HUES48 (cell line): ENCODE measurements at regions not wholly inside any gene's neighbourhood (a gene's known extent, or its start where the extent isn't known, plus 50 kb on each side); places are given as distances from the start of the nearest gene placed in this dataset.

Experiments
- H3K27ac ChIP-seq: one replicate; pipeline ENCODE4 v1.7.0; 2013; ENCODE audit warnings: low read depth, low read length, inconsistent platforms
- H3K27me3 ChIP-seq: 2 replicates; pipeline ENCODE4 v1.6.1; 2013; ENCODE audit warnings: mild to moderate bottlenecking, low read length; ENCODE audit not compliant: control insufficient read depth, insufficient read depth
- H3K36me3 ChIP-seq: 2 replicates; pipeline ENCODE4 v1.6.1; 2013; ENCODE audit warnings: low read length; ENCODE audit not compliant: control insufficient read depth, insufficient read depth
- H3K4me1 ChIP-seq: 2 replicates; pipeline ENCODE4 v1.6.1; 2013; ENCODE audit warnings: mild to moderate bottlenecking, low read length; ENCODE audit not compliant: control insufficient read depth, insufficient read depth
- H3K4me3 ChIP-seq: 2 replicates; pipeline ENCODE4 v1.5.1; 2013; ENCODE audit warnings: mild to moderate bottlenecking, low read depth, low read length
- H3K9ac ChIP-seq: 2 replicates; pipeline ENCODE4 v1.6.1; 2013; ENCODE audit warnings: mild to moderate bottlenecking, low read depth, low read length, moderate library complexity
- H3K9me3 ChIP-seq: 2 replicates; pipeline ENCODE4 v1.6.1; 2013; ENCODE audit warnings: low read length; ENCODE audit not compliant: control insufficient read depth, insufficient read depth

DNA sequence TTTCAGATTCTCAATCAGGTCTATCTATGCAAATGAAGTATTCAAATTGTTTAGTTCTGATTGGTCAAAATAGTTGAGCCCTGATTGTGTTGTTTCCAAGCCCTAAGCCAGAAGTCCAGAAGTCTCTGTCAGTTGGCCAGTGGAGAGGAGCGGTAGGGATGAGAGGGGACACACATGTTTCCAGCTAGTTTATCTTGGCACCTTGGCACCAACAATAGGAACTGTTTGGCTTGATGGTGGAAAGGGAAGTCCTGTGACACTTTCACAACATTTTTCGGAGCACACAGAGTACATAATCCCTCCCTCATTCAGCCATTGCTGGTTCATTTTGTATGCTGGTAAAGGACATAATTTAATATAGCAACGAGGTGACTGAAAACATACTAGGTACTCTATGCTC is 1661.6 kb downstream of the SUCLG1 start:
- peaks cover 4% of the 10 kb centered on the region for H3K9me3 ChIP-seq
- H3K4me3 ChIP-seq = no peak overlapping the region
- no peak overlapping the region for H3K9ac ChIP-seq
- H3K27me3 ChIP-seq = no peaks in the 10 kb centered on the region
- no peaks in the 10 kb centered on the region for H3K36me3 ChIP-seq
- peaks cover 10% of the 10 kb centered on the region; the same call in 1 of the 2 replicates for H3K4me1 ChIP-seq
- H3K27ac ChIP-seq = no peak overlapping the region

DNA sequence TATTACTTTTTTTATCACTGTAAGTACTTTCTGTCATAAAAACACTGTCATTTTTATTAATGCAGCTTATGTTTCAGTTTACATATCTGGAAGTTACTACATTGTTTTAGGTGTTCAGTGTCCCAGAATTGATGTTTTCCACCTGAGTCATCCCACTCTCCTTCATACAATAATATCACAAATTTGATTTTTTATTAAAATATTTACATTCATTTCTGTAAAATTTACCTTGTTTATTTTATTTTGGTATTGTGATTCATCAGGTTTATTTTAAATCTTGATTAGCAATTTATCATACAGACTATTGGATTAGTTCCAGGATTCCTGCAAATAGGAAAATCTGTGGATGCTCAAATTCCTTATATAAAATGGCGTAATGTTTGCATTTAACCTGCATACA is 1662.9 kb downstream of the SUCLG1 start:
- Histone ChIP-seq H3K27me3 (no peaks in the 10 kb centered on the region), H3K4me3 (no peak overlapping the region)

DNA sequence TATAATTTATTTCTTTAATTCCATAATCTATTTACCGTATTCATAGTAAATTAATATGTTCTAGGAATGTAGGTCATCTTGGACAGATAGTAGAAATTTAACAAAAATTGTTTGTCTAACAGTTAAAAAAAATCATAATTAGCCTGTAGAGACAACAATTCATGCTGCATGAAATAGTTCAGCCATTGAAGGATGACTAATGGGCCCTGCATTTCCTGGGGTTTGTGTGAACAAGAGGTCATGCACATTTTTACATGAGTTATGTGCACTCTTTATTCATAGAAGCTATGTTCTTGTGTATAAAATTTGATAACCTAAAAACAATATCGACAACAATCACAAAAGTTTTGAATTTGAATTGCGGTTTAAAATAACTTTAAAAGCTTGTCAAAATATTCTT is 1663.6 kb downstream of the SUCLG1 start:
- Histone ChIP-seq H3K27ac (no peak overlapping the region), H3K4me3 (no peak overlapping the region), H3K9ac (no peak overlapping the region), H3K4me1 (peaks cover 10% of the 10 kb centered on the region; the same call in 1 of the 2 replicates), H3K36me3 (no peaks in the 10 kb centered on the region), H3K27me3 (no peaks in the 10 kb centered on the region), H3K9me3 (peaks cover 4% of the 10 kb centered on the region)

More for the DNA sequence above, 1662.9 kb downstream of the SUCLG1 start:
- H3K9me3 ChIP-seq = peaks cover 4% of the 10 kb centered on the region
- peaks cover 10% of the 10 kb centered on the region; the same call in 1 of the 2 replicates for H3K4me1 ChIP-seq
- no peak overlapping the region for H3K27ac ChIP-seq
- no peaks in the 10 kb centered on the region for H3K36me3 ChIP-seq
- H3K9ac ChIP-seq = no peak overlapping the region

DNA sequence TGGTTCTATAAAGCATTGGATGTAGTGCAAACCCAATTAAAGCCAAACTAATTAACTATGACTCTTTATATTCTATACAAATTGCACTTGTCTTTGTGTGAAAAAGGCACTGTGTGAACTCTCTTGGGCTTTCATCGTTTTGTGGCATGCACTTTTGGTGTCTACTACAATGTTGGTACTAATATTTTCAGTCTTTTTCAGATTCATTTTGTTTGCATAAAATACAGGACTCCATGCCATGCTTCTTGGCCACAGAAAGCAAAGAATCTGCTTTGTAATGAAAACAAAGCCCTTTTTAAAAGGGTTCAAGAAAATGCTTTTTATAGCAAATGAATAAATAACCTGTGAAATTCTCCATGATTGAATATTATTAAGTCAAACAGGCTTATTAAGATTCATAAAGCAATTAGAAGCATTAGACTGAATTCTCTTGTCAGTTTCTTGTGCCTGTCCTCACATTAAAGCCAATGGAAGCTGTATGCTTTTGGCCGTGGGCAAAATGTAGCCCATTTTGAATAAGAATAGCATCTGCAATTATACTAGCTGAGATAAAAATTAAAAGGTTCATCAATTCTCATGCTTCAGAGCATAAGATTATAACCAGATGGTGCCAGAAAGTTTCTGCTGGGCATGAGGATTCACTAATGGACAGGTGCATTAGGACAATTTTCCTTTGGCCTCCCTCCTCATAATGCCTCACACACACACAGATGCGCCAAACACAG is 1665.2 kb downstream of the SUCLG1 start:
- H3K4me1 ChIP-seq = peaks cover 10% of the 10 kb centered on the region; the same call in 1 of the 2 replicates
- no peak overlapping the region for H3K4me3 ChIP-seq
- no peak overlapping the region for H3K9ac ChIP-seq
- H3K9me3 ChIP-seq = peaks cover 4% of the 10 kb centered on the region
- H3K27me3 ChIP-seq = no peaks in the 10 kb centered on the region
- no peaks in the 10 kb centered on the region for H3K36me3 ChIP-seq
- no peak overlapping the region for H3K27ac ChIP-seq

DNA sequence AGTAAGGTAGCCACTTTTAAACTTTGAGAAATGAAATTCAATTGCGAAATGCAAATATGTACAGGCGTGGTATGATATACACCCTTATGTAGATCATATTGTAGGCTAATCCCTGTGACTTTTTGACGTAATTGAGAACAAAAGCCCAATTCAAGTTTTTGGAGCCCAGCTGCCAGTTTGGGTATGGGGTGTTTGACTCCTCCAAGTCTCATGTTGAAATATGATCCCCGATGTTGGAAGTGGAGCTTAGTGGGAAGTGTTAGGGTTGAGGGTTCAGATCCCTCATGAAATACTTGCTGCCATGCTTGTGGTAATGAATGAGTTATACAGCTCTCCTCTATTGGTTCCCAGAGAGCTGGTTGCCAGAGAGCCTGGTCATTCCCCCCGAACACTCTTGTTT is 1666.8 kb downstream of the SUCLG1 start:
- Histone ChIP-seq H3K9ac (no peak overlapping the region), H3K9me3 (peaks cover 4% of the 10 kb centered on the region), H3K4me3 (no peak overlapping the region), H3K27me3 (no peaks in the 10 kb centered on the region), H3K36me3 (no peaks in the 10 kb centered on the region), H3K4me1 (peaks cover 1% of the 10 kb centered on the region; the same call in 1 of the 2 replicates), H3K27ac (no peak overlapping the region)

DNA sequence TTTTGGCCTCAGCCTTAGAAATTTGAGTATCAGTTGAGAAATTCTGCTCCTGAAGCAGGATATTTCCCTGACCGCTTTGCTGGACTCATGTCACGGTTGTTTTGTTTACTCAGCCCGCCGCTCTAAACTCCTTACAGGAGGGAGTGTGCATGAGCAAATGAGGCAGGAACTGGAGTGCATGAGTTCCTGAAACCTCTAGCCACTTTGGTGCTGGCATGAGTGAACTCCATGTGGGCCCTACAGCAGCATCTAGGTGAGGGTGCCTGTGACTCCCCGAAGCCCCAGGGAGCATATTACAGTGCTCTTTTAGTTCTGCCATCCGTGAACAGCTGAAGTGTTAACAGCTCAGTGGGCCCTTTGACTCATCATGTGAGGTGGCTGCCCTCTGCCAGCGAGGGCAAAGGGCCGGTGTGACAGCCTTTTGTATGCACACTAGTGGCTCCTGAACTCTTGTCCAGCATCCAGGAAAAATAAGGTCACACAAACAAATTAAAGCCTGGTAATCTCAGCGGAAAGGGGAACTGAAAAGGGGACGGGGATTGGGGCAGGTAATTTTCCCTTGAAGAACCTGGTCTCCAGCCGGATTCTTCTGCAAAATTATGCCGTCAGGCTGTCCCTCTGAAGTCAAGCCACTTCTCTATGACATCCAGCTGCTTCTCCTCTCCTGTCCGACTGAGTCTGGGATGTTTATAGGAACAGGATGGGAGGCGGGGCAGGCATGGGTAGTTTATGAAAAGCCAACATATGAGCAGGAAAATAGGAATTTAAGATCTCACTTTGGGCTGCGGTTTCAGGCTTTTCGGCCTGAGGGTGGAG is 1668.7 kb downstream of the SUCLG1 start:
- Histone ChIP-seq H3K4me1 (no peaks in the 10 kb centered on the region), H3K4me3 (no peak overlapping the region), H3K9ac (no peak overlapping the region), H3K27ac (no peak overlapping the region), H3K36me3 (no peaks in the 10 kb centered on the region), H3K27me3 (no peaks in the 10 kb centered on the region), H3K9me3 (no peaks in the 10 kb centered on the region)

DNA sequence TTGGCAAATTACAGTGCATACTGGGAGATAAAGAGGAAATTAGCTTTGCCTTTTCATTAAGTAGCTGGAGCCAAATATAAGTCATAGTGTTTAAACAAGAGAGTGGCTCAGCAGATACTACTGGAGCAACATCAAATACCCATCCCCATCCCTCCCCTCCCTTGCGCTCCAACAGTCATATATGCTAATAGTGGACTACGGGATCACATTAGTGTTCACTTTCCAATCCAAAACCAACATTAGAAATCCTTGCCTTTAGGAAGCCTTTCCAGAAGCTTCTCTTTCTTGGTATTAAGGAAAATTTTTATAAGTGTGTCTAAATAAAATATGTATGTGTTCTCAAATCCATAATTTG is 1669.3 kb downstream of the SUCLG1 start:
- no peak overlapping the region for H3K9ac ChIP-seq
- H3K27ac ChIP-seq = no peak overlapping the region
- H3K27me3 ChIP-seq = no peaks in the 10 kb centered on the region
- H3K4me3 ChIP-seq = no peak overlapping the region
- no peaks in the 10 kb centered on the region for H3K36me3 ChIP-seq
- no peaks in the 10 kb centered on the region for H3K9me3 ChIP-seq
- no peaks in the 10 kb centered on the region for H3K4me1 ChIP-seq

DNA sequence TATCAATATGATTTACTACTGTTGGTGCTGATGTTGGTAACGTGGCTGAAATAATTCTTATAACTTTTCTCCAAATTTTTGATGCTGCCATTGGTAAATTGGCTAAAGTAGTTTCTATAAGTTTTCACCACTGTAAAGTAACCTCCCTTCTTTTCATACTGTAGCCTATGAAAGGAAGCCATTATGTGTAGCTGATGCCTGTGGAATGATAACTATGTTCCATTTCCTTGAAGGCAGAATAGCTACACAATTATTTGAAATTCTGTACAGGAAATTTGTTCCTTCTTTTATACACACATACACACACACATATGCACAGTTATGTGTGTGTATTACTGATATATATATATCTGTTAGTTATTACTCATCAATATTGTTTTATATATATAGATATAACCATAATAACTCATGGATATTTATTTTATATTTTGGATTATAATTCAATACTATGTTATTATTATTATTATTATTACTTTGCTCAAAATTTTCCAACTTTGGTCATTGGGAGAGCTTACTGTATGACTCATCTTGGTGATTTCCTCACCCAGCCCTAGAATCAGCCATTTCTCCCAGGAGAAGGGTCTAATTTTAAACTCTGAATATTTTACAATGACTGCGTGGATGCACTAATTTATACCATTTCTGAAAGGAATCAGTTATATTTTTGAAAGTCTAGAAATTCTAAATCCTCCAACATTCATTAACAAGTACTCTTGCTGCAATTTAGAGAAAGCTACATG is 1677.7 kb downstream of the SUCLG1 start:
- no peaks in the 10 kb centered on the region for H3K4me1 ChIP-seq
- H3K27ac ChIP-seq = no peak overlapping the region
- H3K9me3 ChIP-seq = no peaks in the 10 kb centered on the region
- no peak overlapping the region for H3K9ac ChIP-seq
- H3K36me3 ChIP-seq = no peaks in the 10 kb centered on the region
- no peak overlapping the region for H3K4me3 ChIP-seq
- H3K27me3 ChIP-seq = no peaks in the 10 kb centered on the region

DNA sequence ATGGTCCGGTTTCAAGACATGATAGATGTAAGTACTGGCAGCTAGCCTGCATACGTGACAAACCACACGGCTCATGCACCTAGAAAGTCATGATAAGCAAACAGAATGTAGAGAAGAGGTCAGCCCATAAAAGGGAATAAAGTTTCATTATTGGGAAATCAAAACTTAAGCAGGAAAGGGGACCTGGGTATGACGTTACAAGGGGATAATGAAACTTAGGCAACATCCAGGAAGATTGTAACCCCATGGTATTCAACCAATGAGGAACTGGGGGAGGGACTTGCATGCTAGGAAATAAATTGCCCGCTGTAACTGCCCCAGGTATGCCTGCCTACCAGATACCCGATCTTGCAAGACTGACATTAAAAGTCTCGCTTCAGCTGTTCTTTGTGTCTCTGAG is 1679.0 kb downstream of the SUCLG1 start:
- H3K9ac ChIP-seq = no peak overlapping the region
- no peaks in the 10 kb centered on the region for H3K27me3 ChIP-seq
- H3K27ac ChIP-seq = no peak overlapping the region
- H3K36me3 ChIP-seq = no peaks in the 10 kb centered on the region
- H3K9me3 ChIP-seq = no peaks in the 10 kb centered on the region
- H3K4me1 ChIP-seq = no peaks in the 10 kb centered on the region
- H3K4me3 ChIP-seq = no peak overlapping the region

DNA sequence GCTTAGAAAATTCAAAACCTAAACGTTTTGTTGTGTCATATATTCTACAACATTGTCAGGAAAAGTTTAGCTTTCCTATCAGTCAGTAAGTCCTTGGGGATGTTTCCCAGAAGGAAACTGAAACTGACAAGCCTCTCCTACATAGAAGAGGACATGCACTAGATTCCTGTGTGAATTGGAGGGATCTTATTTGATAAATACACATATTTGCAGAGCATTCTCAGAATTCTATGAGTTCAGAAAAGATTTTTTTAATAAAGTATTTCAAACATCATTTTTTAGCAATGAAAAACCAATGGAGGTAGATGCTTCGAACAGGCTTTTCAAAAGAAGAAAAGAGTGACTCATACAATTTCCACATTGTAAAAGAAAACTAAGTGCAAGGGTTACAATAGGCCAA is 1706.7 kb downstream of the SUCLG1 start:
- no peaks in the 10 kb centered on the region for H3K36me3 ChIP-seq

DNA sequence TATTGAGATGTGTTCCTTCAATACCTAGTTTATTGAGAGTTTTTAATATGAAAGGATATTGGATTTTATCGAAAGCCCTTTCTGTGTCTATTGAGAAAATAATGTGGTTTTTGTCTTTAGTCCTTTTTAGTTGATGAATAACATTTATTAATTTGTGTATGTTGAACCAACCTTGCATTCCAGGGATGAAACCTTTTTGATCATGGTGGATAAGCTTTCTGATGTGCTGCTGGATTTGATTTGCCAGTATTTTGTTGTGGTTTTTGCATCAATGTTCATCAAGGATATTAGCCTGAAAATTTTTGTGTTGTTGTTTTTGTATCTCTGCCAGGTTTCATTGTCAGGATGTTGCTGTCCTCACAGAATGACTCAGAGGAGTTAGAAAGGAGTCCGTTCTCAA is 1710.4 kb downstream of the SUCLG1 start:
- no peak overlapping the region for H3K4me3 ChIP-seq
- no peak overlapping the region for H3K9ac ChIP-seq
- H3K9me3 ChIP-seq = peaks cover 16% of the 10 kb centered on the region
- no peaks in the 10 kb centered on the region for H3K27me3 ChIP-seq
- no peaks in the 10 kb centered on the region for H3K4me1 ChIP-seq
- no peak overlapping the region for H3K27ac ChIP-seq
- H3K36me3 ChIP-seq = no peaks in the 10 kb centered on the region

More for the DNA sequence above, 1706.7 kb downstream of the SUCLG1 start:
- Histone ChIP-seq H3K27ac (no peak overlapping the region), H3K4me3 (no peak overlapping the region), H3K27me3 (no peaks in the 10 kb centered on the region), H3K4me1 (no peaks in the 10 kb centered on the region), H3K9me3 (peaks cover 16% of the 10 kb centered on the region), H3K9ac (no peak overlapping the region)
